GM12872 (cell line): ENCODE measurements at regions not wholly inside any gene's neighbourhood (a gene's known extent, or its start where the extent isn't known, plus 50 kb on each side); places are given as distances from the start of the nearest gene placed in this dataset.

ENCODE experiments used
- CTCF ChIP-seq: IDR thresholded peaks from 3 replicates; pipeline ENCODE4 v1.5.1; 2011; ENCODE audit warnings: low read depth, mild to moderate bottlenecking, low read length, moderate library complexity; ENCODE audit not compliant: insufficient read depth

- TF ChIP-seq CTCF: no peak
These were observed 369.7 kb upstream of the PROX1 start for GRCh38 chr1:213618094-213618493.

- no peak for TF ChIP-seq CTCF
These were observed 368.7 kb upstream of the PROX1 start for GRCh38 chr1:213619026-213619425.

GRCh38 chr1:213621077-213621476 lies 366.7 kb upstream of the PROX1 start:
- no peak for TF ChIP-seq CTCF

GRCh38 chr1:213622365-213623063 lies 365.3 kb upstream of the PROX1 start:
- TF ChIP-seq CTCF: no peak

- TF ChIP-seq CTCF: no peak
These were observed 364.6 kb upstream of the PROX1 start for GRCh38 chr1:213623064-213623581.

GRCh38 chr1:213623862-213624261 lies 363.9 kb upstream of the PROX1 start:
- no peak for TF ChIP-seq CTCF

- no peak for TF ChIP-seq CTCF
These were observed 346.5 kb upstream of the PROX1 start for GRCh38 chr1:213641312-213641711.

GRCh38 chr1:213643360-213643759 lies 344.4 kb upstream of the PROX1 start:
- TF ChIP-seq CTCF: no peak
